ENCODE measurements at regions not wholly inside any gene's neighbourhood (a gene's known extent, or its start where the extent isn't known, plus 50 kb on each side); places are given as distances from the start of the nearest gene placed in this dataset.

DNA sequence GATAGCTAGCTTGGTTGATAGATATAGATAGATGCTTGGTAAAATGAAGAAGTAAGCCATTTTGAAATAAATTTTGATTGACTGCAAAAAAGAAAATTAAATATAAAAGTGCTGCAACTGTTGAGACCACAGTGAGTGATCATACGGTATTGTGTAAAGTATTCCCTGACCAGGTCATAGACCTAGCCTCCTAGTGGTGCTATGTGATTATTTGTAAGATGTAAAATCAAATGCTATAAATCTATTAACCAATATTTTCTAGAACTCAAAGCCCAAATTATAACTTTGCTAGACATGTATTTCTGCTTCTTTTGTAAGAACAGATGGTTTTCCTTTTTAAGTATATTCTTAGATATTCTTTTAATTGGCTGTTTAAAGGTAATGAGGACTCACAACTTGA is 480.2 kb upstream of the PTPRD start:
- Histone ChIP-seq H3K4me1 (replicated peaks; ENCODE audit: insufficient read depth) (no peaks in the 10 kb centered on the region), H3K4me3 (no peak overlapping the region), H2AFZ (no peak overlapping the region), H3K79me2 (ENCODE audit: low read depth) (no peaks in the 10 kb centered on the region), H3K27me3 (ENCODE audit: insufficient read depth, low read depth) (no peaks in the 10 kb centered on the region), H4K20me1 (ENCODE audit: insufficient read depth) (no peaks in the 10 kb centered on the region), H3K4me2 (no peak overlapping the region), H3K27ac (no peak overlapping the region), H3K36me3 (ENCODE audit: low read depth) (no peaks in the 10 kb centered on the region), H3K9me3 (ENCODE audit: insufficient read depth, low read depth) (no peaks in the 10 kb centered on the region), H3K9me2 (ENCODE audit: insufficient read depth) (no peaks in the 10 kb centered on the region), H3F3A (ENCODE audit: insufficient read depth, low read depth) (no peaks in the 10 kb centered on the region)
- no peak for DNase-seq
- TF ChIP-seq EZH2 (IDR thresholded peaks at IDR 0.05; ENCODE audit: low read depth), result no peak
- TF ChIP-seq, protein P1, sequence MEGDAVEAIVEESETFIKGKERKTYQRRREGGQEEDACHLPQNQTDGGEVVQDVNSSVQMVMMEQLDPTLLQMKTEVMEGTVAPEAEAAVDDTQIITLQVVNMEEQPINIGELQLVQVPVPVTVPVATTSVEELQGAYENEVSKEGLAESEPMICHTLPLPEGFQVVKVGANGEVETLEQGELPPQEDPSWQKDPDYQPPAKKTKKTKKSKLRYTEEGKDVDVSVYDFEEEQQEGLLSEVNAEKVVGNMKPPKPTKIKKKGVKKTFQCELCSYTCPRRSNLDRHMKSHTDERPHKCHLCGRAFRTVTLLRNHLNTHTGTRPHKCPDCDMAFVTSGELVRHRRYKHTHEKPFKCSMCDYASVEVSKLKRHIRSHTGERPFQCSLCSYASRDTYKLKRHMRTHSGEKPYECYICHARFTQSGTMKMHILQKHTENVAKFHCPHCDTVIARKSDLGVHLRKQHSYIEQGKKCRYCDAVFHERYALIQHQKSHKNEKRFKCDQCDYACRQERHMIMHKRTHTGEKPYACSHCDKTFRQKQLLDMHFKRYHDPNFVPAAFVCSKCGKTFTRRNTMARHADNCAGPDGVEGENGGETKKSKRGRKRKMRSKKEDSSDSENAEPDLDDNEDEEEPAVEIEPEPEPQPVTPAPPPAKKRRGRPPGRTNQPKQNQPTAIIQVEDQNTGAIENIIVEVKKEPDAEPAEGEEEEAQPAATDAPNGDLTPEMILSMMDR (conservative IDR thresholded peaks at IDR 0.05), result no peak
- intact Hi-C loops (cut with micrococcal nuclease; ENCODE audit: unreplicated experiment), result no loop called here
- POLR2A ChIA-PET (ENCODE audit: unreplicated experiment), result no interaction called here
- no TSS peak for BruUV-seq (replicated peaks)
- CTCF ChIA-PET, result no interaction called here

DNA sequence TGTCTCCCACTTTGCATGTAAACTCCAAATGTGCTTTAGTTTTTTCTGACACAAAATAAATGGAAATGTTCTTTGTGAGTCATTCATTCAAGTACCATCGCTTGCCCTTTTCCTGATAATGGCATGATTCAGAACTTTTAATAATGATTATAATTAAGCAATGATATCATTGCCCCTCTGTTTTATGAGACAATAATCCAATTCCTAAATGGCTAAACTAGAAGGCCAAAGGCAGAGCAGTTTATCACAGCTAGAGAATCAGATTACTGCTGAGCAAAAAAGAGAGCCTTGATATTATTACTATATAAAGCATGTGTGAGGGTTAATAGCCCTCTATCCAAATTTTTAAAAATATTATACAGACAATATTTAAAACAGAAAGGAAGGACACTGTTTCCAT is 484.2 kb upstream of the PTPRD start:
- no TSS peak for BruUV-seq (replicated peaks)
- no peaks in the 10 kb centered on the region for H3K36me3 ChIP-seq (ENCODE audit: low read depth)
- no peak overlapping the region for H3K27ac ChIP-seq
- intact Hi-C loops (cut with micrococcal nuclease; ENCODE audit: unreplicated experiment), result no loop called here
- no peak for TF ChIP-seq EZH2 (IDR thresholded peaks at IDR 0.05; ENCODE audit: low read depth)
- TF ChIP-seq, protein P1 (conservative IDR thresholded peaks at IDR 0.05), result no peak
- no peaks in the 10 kb centered on the region for H4K20me1 ChIP-seq (ENCODE audit: insufficient read depth)
- no peaks in the 10 kb centered on the region for H3K9me3 ChIP-seq (ENCODE audit: insufficient read depth, low read depth)
- POLR2A ChIA-PET (ENCODE audit: unreplicated experiment), result no interaction called here
- DNase-seq, result no peak
- H3K4me1 ChIP-seq (replicated peaks; ENCODE audit: insufficient read depth), result no peaks in the 10 kb centered on the region
- H3K4me3 ChIP-seq, result no peak overlapping the region
- CTCF ChIA-PET, result no interaction called here
- H3K4me2 ChIP-seq, result no peak overlapping the region
- no peaks in the 10 kb centered on the region for H3K27me3 ChIP-seq (ENCODE audit: insufficient read depth, low read depth)
- H3K9me2 ChIP-seq (ENCODE audit: insufficient read depth), result no peaks in the 10 kb centered on the region
- H3K79me2 ChIP-seq (ENCODE audit: low read depth), result no peaks in the 10 kb centered on the region
- H2AFZ ChIP-seq, result no peak overlapping the region
- H3F3A ChIP-seq (ENCODE audit: insufficient read depth, low read depth), result no peaks in the 10 kb centered on the region

DNA sequence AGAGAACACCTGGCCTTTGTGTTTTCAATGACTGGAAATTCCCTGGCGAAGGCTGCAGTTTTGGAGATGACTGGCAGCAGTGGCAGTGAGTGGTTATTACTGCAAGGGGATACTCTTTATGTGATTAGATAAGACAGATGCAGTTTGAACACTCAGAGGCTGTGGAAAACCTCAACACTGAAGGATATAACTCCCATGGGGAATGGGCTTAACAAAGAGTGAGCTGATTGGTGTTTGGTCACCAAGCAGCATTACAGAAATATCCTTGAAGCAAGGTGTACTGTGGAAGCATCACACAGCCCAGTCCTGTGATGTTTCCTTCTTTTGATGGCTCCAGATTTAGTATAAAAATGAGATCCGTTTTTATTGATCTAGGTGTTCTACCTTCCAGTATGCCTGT is 490.7 kb upstream of the PTPRD start:
- no peaks in the 10 kb centered on the region for H3K27me3 ChIP-seq (ENCODE audit: insufficient read depth, low read depth)
- TF ChIP-seq EZH2 (IDR thresholded peaks at IDR 0.05; ENCODE audit: low read depth), result no peak
- TF ChIP-seq, protein P1 (conservative IDR thresholded peaks at IDR 0.05), result no peak
- H3K27ac ChIP-seq, result no peak overlapping the region
- no peak overlapping the region for H2AFZ ChIP-seq
- CTCF ChIA-PET, result no interaction called here
- no peak overlapping the region for H3K4me3 ChIP-seq
- no peaks in the 10 kb centered on the region for H3F3A ChIP-seq (ENCODE audit: insufficient read depth, low read depth)
- H3K9me3 ChIP-seq (ENCODE audit: insufficient read depth, low read depth), result no peaks in the 10 kb centered on the region
- no peak overlapping the region for H3K4me2 ChIP-seq
- no peaks in the 10 kb centered on the region for H3K36me3 ChIP-seq (ENCODE audit: low read depth)
- no peaks in the 10 kb centered on the region for H4K20me1 ChIP-seq (ENCODE audit: insufficient read depth)
- POLR2A ChIA-PET (ENCODE audit: unreplicated experiment), result no interaction called here
- no peaks in the 10 kb centered on the region for H3K9me2 ChIP-seq (ENCODE audit: insufficient read depth)
- intact Hi-C loops (cut with micrococcal nuclease; ENCODE audit: unreplicated experiment), result no loop called here
- no peaks in the 10 kb centered on the region for H3K4me1 ChIP-seq (replicated peaks; ENCODE audit: insufficient read depth)
- BruUV-seq (replicated peaks), result no TSS peak
- no peak for DNase-seq
- no peaks in the 10 kb centered on the region for H3K79me2 ChIP-seq (ENCODE audit: low read depth)

Data from PC-9 (cell line).